ENCODE measurements at regions not wholly inside any gene's neighbourhood (a gene's known extent, or its start where the extent isn't known, plus 50 kb on each side); places are given as distances from the start of the nearest gene placed in this dataset.

DNA sequence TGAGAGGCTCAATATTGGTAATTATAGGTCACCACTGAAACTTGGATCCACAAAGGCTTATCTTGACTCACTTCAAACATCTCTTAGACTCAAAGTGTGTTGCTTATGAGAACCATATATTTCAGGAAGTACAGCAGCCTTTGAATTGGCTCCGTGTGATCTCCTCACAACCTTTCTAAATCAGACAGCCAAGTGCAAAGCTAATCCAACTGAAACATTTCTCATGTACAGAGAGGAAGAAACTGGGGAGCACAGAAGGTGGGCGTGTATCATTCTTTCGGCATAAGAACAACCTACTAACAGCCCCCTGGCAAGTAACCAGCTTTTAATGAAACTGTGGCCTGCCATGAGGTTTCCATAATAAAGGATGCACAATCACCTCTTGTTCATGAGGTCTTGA is 109.4 kb downstream of the MBL2 start:
- Histone ChIP-seq H3K36me3 (ENCODE audit: control insufficient read depth in 3 of 3, insufficient read depth in 2 of 3, low read depth in 1 of 3, low read length in 3 of 3) (no peaks in the 10 kb centered on the region), H3K9me3 (ENCODE audit: control insufficient read depth in 2 of 2, insufficient read depth in 1 of 2, low read depth in 1 of 2, low read length in 1 of 2) (peaks cover 0 to 4% of the 10 kb centered on the region in 2 donors), H3K27ac (ENCODE audit: low read depth in 1 of 3, low read length in 2 of 3) (no peak overlapping the region), H3K4me1 (ENCODE audit: control insufficient read depth in 3 of 3, insufficient read depth in 2 of 3, low read depth in 1 of 3, low read length in 2 of 3) (no peaks in the 10 kb centered on the region), H3K27me3 (ENCODE audit: control insufficient read depth in 3 of 3, insufficient read depth in 3 of 3, low read length in 3 of 3) (no peaks in the 10 kb centered on the region), H3K4me3 (ENCODE audit: low read depth in 1 of 3, low read length in 3 of 3) (no peak overlapping the region)
- FAIRE-seq (no peak), DNase-seq (no peak)
- WGBS, 3 donors, result 81 to 89% (median 86%) methylated on average over 3 of the region's 3 CpGs

- peaks cover 0 to 4% of the 10 kb centered on the region in 2 donors for H3K9me3 ChIP-seq (ENCODE audit: control insufficient read depth in 2 of 2, insufficient read depth in 1 of 2, low read depth in 1 of 2, low read length in 1 of 2)
- no peak overlapping the region for H3K4me3 ChIP-seq (ENCODE audit: low read depth in 1 of 3, low read length in 3 of 3)
- H3K27me3 ChIP-seq (ENCODE audit: control insufficient read depth in 3 of 3, insufficient read depth in 3 of 3, low read length in 3 of 3), result no peaks in the 10 kb centered on the region
- no peaks in the 10 kb centered on the region for H3K4me1 ChIP-seq (ENCODE audit: control insufficient read depth in 3 of 3, insufficient read depth in 2 of 3, low read depth in 1 of 3, low read length in 2 of 3)
- H3K36me3 ChIP-seq (ENCODE audit: control insufficient read depth in 3 of 3, insufficient read depth in 2 of 3, low read depth in 1 of 3, low read length in 3 of 3), result no peaks in the 10 kb centered on the region
- FAIRE-seq (no peak), DNase-seq (no peak)
- H3K27ac ChIP-seq (ENCODE audit: low read depth in 1 of 3, low read length in 2 of 3), result no peak overlapping the region
- WGBS, 3 donors, result 69 to 84% (median 82%) methylated on average over 3 of the region's 3 CpGs
Measured at GRCh38 chr10:52664629-52665028, 108.0 kb downstream of the MBL2 start.

DNA sequence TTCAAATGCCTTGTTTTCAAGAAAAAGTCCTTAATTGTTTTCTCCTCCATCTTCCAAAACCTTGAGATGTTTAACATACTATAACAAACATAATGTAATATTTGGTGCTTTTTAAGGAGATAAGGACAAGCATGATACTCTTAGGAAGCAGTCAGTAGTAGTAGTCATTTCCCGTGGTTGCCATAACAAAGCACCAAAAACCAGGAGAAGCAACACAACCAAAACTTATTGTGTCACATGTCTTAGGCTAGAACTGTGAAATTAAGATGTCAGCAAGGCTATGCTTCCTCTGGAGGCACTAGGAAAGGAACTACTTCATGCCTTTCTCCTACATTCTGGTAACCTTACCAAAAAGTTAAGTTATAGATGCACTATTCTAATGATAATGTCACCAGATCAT is 106.8 kb downstream of the MBL2 start:
- Histone ChIP-seq H3K27ac (ENCODE audit: low read depth in 1 of 3, low read length in 2 of 3) (no peak overlapping the region), H3K4me1 (ENCODE audit: control insufficient read depth in 3 of 3, insufficient read depth in 2 of 3, low read depth in 1 of 3, low read length in 2 of 3) (no peaks in the 10 kb centered on the region), H3K4me3 (ENCODE audit: low read depth in 1 of 3, low read length in 3 of 3) (no peak overlapping the region), H3K36me3 (ENCODE audit: control insufficient read depth in 3 of 3, insufficient read depth in 2 of 3, low read depth in 1 of 3, low read length in 3 of 3) (no peaks in the 10 kb centered on the region), H3K9me3 (ENCODE audit: control insufficient read depth in 2 of 2, insufficient read depth in 1 of 2, low read depth in 1 of 2, low read length in 1 of 2) (peaks cover 0 to 4% of the 10 kb centered on the region in 2 donors), H3K27me3 (ENCODE audit: control insufficient read depth in 3 of 3, insufficient read depth in 3 of 3, low read length in 3 of 3) (no peaks in the 10 kb centered on the region)
- WGBS, 3 donors, result 81 to 88% (median 84%) methylated on average over 1 of the region's 1 CpG
- DNase-seq (no peak), FAIRE-seq (no peak)

GRCh38 chr10:52666931-52667330 is 105.7 kb downstream of the MBL2 start:
- DNase-seq (no peak), FAIRE-seq (no peak)
- WGBS, 3 donors, result 65 to 73% (median 68%) methylated on average over 1 of the region's 1 CpG
- Histone ChIP-seq H3K27ac (ENCODE audit: low read depth in 1 of 3, low read length in 2 of 3) (no peak overlapping the region), H3K27me3 (ENCODE audit: control insufficient read depth in 3 of 3, insufficient read depth in 3 of 3, low read length in 3 of 3) (no peaks in the 10 kb centered on the region), H3K4me3 (ENCODE audit: low read depth in 1 of 3, low read length in 3 of 3) (no peak overlapping the region), H3K9me3 (ENCODE audit: control insufficient read depth in 2 of 2, insufficient read depth in 1 of 2, low read depth in 1 of 2, low read length in 1 of 2) (peaks cover 0 to 4% of the 10 kb centered on the region in 2 donors), H3K36me3 (ENCODE audit: control insufficient read depth in 3 of 3, insufficient read depth in 2 of 3, low read depth in 1 of 3, low read length in 3 of 3) (no peaks in the 10 kb centered on the region), H3K4me1 (ENCODE audit: control insufficient read depth in 3 of 3, insufficient read depth in 2 of 3, low read depth in 1 of 3, low read length in 2 of 3) (no peaks in the 10 kb centered on the region)

DNA sequence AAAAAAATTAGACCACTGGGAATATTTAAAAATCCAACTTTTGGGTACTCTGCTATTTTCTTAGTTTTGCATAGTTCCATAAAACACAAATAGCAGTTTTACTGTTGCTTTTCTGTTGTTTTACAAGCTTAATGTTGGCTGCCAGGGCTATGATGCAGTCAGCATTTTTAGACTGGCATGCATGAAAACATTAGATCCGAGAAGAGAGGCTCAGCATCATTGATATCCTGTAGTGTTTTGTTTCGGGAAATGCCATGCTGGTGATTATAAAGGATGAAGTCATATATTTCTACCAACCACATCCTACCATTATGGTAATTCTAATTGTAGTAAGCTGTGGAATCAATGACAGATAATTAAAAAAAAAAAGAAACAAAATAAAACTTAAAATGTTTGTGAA is 104.6 kb downstream of the MBL2 start:
- no peaks in the 10 kb centered on the region for H3K4me1 ChIP-seq (ENCODE audit: control insufficient read depth in 3 of 3, insufficient read depth in 2 of 3, low read depth in 1 of 3, low read length in 2 of 3)
- no peak overlapping the region for H3K27ac ChIP-seq (ENCODE audit: low read depth in 1 of 3, low read length in 2 of 3)
- H3K36me3 ChIP-seq (ENCODE audit: control insufficient read depth in 3 of 3, insufficient read depth in 2 of 3, low read depth in 1 of 3, low read length in 3 of 3), result no peaks in the 10 kb centered on the region
- FAIRE-seq (no peak), DNase-seq (no peak)
- no peaks in the 10 kb centered on the region for H3K27me3 ChIP-seq (ENCODE audit: control insufficient read depth in 3 of 3, insufficient read depth in 3 of 3, low read length in 3 of 3)
- H3K4me3 ChIP-seq (ENCODE audit: low read depth in 1 of 3, low read length in 3 of 3), result no peak overlapping the region
- 75 to 80% (median 79%) methylated on average over 2 of the region's 2 CpGs for WGBS, 3 donors
- H3K9me3 ChIP-seq (ENCODE audit: control insufficient read depth in 2 of 2, insufficient read depth in 1 of 2, low read depth in 1 of 2, low read length in 1 of 2), result peaks cover 0 to 4% of the 10 kb centered on the region in 2 donors

GRCh38 chr10:52672880-52673279 is 99.7 kb downstream of the MBL2 start:
- Histone ChIP-seq H3K27ac (ENCODE audit: low read depth in 1 of 3, low read length in 2 of 3) (no peak overlapping the region), H3K4me3 (ENCODE audit: low read depth in 1 of 3, low read length in 3 of 3) (no peak overlapping the region), H3K9me3 (ENCODE audit: control insufficient read depth in 2 of 2, insufficient read depth in 1 of 2, low read depth in 1 of 2, low read length in 1 of 2) (no peaks in the 10 kb centered on the region), H3K4me1 (ENCODE audit: control insufficient read depth in 3 of 3, insufficient read depth in 2 of 3, low read depth in 1 of 3, low read length in 2 of 3) (peaks cover 0 to 8% (median 0%) of the 10 kb centered on the region in 3 donors), H3K27me3 (ENCODE audit: control insufficient read depth in 3 of 3, insufficient read depth in 3 of 3, low read length in 3 of 3) (no peaks in the 10 kb centered on the region), H3K36me3 (ENCODE audit: control insufficient read depth in 3 of 3, insufficient read depth in 2 of 3, low read depth in 1 of 3, low read length in 3 of 3) (no peaks in the 10 kb centered on the region)
- 79 to 87% (median 84%) methylated on average over 1 of the region's 1 CpG for WGBS, 3 donors
- FAIRE-seq, result no peak
- no peak for DNase-seq

- Histone ChIP-seq H3K4me3 (ENCODE audit: low read depth in 1 of 3, low read length in 3 of 3) (no peak overlapping the region), H3K9me3 (ENCODE audit: control insufficient read depth in 2 of 2, insufficient read depth in 1 of 2, low read depth in 1 of 2, low read length in 1 of 2) (no peaks in the 10 kb centered on the region), H3K27ac (ENCODE audit: low read depth in 1 of 3, low read length in 2 of 3) (no peak overlapping the region), H3K36me3 (ENCODE audit: control insufficient read depth in 3 of 3, insufficient read depth in 2 of 3, low read depth in 1 of 3, low read length in 3 of 3) (no peaks in the 10 kb centered on the region), H3K27me3 (ENCODE audit: control insufficient read depth in 3 of 3, insufficient read depth in 3 of 3, low read length in 3 of 3) (no peaks in the 10 kb centered on the region), H3K4me1 (ENCODE audit: control insufficient read depth in 3 of 3, insufficient read depth in 2 of 3, low read depth in 1 of 3, low read length in 2 of 3) (peaks cover 0 to 8% (median 0%) of the 10 kb centered on the region in 3 donors)
- 77 to 87% (median 82%) methylated on average over 2 of the region's 2 CpGs for WGBS, 3 donors
- FAIRE-seq, result no peak
- no peak for DNase-seq
Measured at GRCh38 chr10:52673468-52673867, 99.1 kb downstream of the MBL2 start.

GRCh38 chr10:52674474-52674873 is 98.1 kb downstream of the MBL2 start:
- Histone ChIP-seq H3K4me3 (ENCODE audit: low read depth in 1 of 3, low read length in 3 of 3) (no peak overlapping the region), H3K27me3 (ENCODE audit: control insufficient read depth in 3 of 3, insufficient read depth in 3 of 3, low read length in 3 of 3) (no peaks in the 10 kb centered on the region), H3K9me3 (ENCODE audit: control insufficient read depth in 2 of 2, insufficient read depth in 1 of 2, low read depth in 1 of 2, low read length in 1 of 2) (no peaks in the 10 kb centered on the region), H3K4me1 (ENCODE audit: control insufficient read depth in 3 of 3, insufficient read depth in 2 of 3, low read depth in 1 of 3, low read length in 2 of 3) (peaks cover 0 to 8% (median 0%) of the 10 kb centered on the region in 3 donors), H3K27ac (ENCODE audit: low read depth in 1 of 3, low read length in 2 of 3) (peak overlapping the region in 1 of 3 donors; percentile 37), H3K36me3 (ENCODE audit: control insufficient read depth in 3 of 3, insufficient read depth in 2 of 3, low read depth in 1 of 3, low read length in 3 of 3) (no peaks in the 10 kb centered on the region)
- peak; percentile 38 to 81 for DNase-seq
- FAIRE-seq, result no peak

GRCh38 chr10:52677086-52677485 is 95.5 kb downstream of the MBL2 start:
- WGBS, 3 donors, result 63 to 90% (median 87%) methylated on average over 1 of the region's 1 CpG
- Histone ChIP-seq H3K27me3 (ENCODE audit: control insufficient read depth in 3 of 3, insufficient read depth in 3 of 3, low read length in 3 of 3) (no peaks in the 10 kb centered on the region), H3K36me3 (ENCODE audit: control insufficient read depth in 3 of 3, insufficient read depth in 2 of 3, low read depth in 1 of 3, low read length in 3 of 3) (no peaks in the 10 kb centered on the region), H3K9me3 (ENCODE audit: control insufficient read depth in 2 of 2, insufficient read depth in 1 of 2, low read depth in 1 of 2, low read length in 1 of 2) (no peaks in the 10 kb centered on the region), H3K4me3 (ENCODE audit: low read depth in 1 of 3, low read length in 3 of 3) (no peak overlapping the region), H3K27ac (ENCODE audit: low read depth in 1 of 3, low read length in 2 of 3) (no peak overlapping the region), H3K4me1 (ENCODE audit: control insufficient read depth in 3 of 3, insufficient read depth in 2 of 3, low read depth in 1 of 3, low read length in 2 of 3) (peaks cover 0 to 15% (median 0%) of the 10 kb centered on the region in 3 donors)
- DNase-seq (no peak), FAIRE-seq (no peak)
